DMS79 treated with DMSO at 0.1 percent for 48 hours (cell line): ENCODE measurements at regions not wholly inside any gene's neighbourhood (a gene's known extent, or its start where the extent isn't known, plus 50 kb on each side); places are given as distances from the start of the nearest gene placed in this dataset.

Experiments used
- DNase-seq: peaks from one replicate; lab custom pipeline; 2025; lab: John Stamatoyannopoulos, UW

DNA sequence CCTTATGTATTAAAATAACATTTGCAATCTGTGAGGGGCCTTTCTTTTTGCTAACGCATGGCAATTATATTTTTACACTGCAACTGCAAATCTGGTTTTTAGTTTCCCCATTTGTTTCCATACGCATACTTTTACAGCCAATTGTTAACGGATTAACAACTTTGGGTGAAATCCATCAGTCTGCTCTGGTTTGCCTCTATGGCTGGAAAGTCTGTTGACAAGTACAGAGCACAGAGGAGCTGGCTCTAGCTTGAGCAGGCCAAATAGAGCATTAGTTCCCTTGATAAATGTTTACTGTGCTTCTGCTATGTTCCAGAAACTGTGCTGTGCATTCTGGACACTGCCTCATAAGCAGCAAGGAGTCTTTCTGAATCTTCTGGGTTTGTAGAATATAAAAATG lies 400.4 kb upstream of the KIF2A start:
- no peak for DNase-seq

GRCh38 chr5:61906820-61907219 lies 399.2 kb upstream of the KIF2A start:
- DNase-seq = no peak

DNA sequence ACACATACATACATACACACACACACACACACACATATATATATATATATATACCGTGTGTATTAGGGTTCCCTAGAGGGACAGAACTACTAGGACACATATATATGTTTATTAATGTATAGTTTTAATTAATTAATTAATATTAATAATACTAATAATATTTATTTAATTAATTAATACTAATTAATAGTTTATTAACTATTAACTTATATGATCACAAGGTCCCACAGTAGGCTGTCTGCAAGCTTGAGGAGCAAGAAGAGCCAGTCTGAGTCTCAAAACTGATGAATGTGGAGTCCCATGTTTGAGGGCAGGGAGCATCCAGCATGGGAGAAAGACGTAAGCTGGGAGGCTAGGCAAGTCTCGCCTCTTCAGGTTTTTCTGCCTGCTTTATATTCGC lies 398.0 kb upstream of the KIF2A start:
- DNase-seq = no peak

GRCh38 chr5:61910771-61911170 lies 395.2 kb upstream of the KIF2A start:
- no peak for DNase-seq

- DNase-seq = no peak
Measured at GRCh38 chr5:61912559-61912958, 393.4 kb upstream of the KIF2A start.

GRCh38 chr5:61915646-61916045 lies 390.4 kb upstream of the KIF2A start:
- DNase-seq = no peak

DNA sequence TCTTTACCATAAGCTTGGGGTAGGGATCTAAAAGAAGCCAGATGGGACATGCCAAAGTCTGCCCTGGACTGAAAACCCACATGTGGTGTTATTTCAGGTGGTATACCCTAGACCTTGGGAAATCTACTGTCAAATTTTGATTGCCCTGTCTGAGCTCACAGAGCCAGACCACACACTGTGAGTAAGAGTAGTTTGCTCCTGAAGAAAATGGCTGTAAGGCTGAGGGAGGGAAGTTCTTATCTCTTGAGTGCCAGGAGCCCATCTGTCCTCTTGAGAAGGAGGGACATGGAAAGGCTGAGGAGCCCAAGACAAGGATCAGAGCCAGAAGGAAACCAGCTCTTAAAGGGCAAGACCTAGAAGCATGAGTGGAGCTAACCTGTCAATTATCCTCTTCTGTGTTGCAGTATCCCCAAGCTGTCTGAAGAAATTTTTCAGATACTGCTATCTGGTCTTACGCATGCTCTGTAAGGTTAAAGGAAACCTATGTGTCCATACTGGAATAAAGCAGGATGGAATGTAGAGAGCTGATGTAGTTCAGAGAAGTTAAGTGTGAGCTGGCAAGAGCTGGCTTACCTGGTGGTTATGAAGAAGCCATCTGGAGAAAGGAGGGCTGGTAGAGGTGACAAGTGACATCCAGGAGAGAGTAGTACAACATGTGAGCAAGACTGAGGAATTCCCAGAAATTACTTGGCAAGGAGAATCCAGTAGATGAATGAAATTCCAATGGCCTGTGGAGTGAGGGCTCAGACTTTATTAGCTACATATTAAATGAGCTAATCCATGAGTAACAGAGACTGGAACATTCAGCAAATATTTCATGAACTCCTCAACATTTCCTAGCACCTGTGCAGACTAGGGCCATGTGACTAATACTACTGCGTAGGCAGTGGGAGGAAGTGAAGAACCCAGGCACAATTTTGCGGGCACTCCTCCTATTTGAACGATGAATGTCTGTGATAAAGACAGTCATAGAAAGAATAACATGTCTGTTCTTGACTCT lies 389.1 kb upstream of the KIF2A start:
- no peak for DNase-seq

DNA sequence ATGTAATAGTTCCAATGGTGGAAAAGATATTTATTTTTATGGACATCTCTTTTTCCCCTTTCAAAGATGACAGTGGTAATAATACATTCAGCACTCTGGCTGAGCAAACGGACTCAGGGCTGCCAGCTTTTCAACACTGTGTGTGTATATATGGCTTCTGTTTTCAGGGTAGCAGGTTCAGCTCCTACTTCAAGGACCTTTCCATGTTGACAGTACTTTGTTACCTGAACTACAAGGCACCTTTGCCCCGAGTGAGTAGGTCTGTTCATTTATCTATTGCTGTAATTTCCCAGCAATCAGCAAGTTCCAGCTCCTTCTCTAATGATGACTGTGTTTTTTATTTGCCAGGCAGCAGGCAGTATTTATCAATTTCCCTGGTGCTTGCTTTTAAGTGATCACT lies 387.4 kb upstream of the KIF2A start:
- DNase-seq = no peak

- DNase-seq = peak; percentile 22
Measured at GRCh38 chr5:61919920-61920319, 386.1 kb upstream of the KIF2A start.

DNA sequence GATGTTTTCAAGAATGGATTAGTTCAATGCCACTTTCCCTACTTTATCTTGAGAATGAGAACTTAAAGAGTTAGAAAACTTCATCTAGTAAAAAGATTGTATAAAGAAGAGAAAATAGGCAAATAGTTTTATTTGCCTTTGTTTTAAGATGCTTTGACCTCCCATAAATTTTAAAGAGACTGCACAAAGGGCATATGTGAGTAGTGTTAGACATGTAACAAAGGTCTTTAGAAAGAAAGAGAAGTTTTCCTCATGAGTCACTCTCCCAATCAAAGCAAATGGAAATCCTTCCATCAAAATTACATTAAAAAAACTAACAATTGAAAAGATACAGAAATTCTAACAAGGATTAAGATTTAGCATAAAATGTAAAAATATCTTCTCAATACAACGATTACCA lies 381.8 kb upstream of the KIF2A start:
- DNase-seq = no peak

DNA sequence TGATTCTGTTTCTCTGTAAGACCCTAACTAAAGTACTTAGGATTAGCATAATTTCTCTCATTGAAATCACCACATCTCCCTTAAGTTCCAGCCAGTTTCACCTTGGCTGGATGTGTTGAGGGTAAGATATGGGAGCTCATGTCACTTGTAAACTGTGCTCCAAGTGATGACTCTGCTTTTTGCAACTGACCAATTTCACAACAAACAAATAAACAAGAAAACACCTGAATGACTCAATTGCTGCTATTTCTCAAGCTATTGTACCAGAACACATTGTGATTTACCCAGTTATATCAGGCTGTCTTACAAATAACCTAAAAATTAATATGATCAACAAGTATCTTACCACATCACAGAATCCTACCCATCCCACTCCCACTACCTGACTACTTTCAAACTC lies 379.1 kb upstream of the KIF2A start:
- no peak for DNase-seq

DNA sequence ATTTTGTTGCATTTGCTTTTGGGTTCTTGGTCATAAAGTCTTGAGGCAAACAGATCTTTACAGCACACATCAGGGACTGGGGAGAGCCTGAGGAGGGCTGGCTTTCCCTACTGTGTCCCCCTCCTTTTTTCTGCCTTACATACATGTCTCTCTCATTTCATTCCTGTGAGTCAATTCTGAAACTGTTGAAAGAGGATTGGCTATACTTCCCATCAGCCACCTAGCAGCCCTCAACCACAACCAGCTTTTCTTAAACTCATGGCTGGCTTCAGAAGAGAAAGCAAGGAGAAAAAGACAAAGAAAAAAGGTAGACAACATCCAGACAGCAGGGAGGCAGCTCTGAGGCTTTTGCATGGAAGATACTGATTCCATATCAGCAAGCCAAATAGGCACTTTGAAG lies 374.8 kb upstream of the KIF2A start:
- no peak for DNase-seq

GRCh38 chr5:61933787-61934626 lies 372.0 kb upstream of the KIF2A start:
- peak; percentile 5 for DNase-seq

GRCh38 chr5:61941637-61942036 lies 364.4 kb upstream of the KIF2A start:
- no peak for DNase-seq

GRCh38 chr5:61942462-61943049 lies 363.4 kb upstream of the KIF2A start:
- no peak for DNase-seq

DNA sequence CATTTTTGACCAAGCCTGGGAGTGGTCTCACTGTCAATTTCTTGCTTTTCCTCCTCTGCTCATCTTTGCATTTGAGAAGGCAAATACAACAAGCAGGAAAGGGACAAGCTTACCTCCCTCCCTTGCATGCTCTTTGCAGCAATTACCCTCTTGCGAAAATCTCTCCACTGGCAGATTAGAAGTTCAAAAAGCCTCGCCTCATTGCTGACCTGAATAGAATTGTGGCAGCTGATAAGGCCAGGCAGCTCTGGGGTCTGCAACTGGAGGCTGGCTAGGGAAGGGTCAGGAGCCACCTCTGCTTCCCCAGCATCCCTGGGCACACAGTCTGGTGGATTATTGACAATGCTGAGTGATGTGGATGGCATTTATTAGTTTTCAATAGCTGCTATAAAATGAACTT lies 362.3 kb upstream of the KIF2A start:
- no peak for DNase-seq

- DNase-seq = no peak
Measured at GRCh38 chr5:61948151-61948550, 357.9 kb upstream of the KIF2A start.

DNA sequence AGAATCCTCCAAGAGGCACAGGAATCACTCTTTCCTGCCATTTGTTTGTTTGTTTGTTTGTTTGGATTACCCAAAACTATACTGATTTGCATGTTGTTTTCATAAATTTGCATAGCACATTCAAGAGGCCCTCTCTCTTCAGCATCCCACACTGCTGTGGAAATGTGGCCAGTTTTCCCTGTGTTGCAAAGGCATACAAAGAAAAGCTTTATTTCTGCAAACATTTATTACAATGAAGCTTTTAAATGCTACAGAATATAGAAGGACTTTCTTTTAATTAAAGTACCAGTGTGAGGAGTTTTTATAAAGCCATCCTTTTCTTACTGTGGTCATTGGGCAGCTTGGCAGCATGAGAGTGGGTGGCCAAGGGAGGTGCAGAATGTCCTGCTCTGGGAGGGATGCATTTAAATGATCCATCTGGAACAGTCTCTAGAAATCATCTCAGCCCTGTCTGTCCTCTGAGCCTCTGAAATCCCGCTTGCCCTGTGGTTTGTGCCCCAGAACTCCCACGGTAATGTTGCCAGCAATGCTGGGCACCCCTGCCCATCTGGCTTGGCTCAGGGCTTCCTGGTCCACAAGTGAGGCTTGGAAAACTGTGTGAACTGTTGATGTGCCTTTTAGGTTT lies 356.8 kb upstream of the KIF2A start:
- DNase-seq = no peak

- no peak for DNase-seq
Measured at GRCh38 chr5:61949679-61950435, 356.1 kb upstream of the KIF2A start.

GRCh38 chr5:61951295-61951694 lies 354.7 kb upstream of the KIF2A start:
- DNase-seq = no peak

- no peak for DNase-seq
Measured at GRCh38 chr5:61953913-61954312, 352.1 kb upstream of the KIF2A start.
